ENCODE measurements at regions not wholly inside any gene's neighbourhood (a gene's known extent, or its start where the extent isn't known, plus 50 kb on each side); places are given as distances from the start of the nearest gene placed in this dataset.
"Not testable (repeated sequence)": the region's sequence is repeated elsewhere in the genome, so short reads cannot be mapped to it uniquely, and the experiment has no call there.

- DNase-seq (ENCODE audit: low read depth), result not testable (repeated sequence)
Measured at GRCh38 chr5:11392-11791, 80.6 kb upstream of the PLEKHG4B start.

- DNase-seq (ENCODE audit: low read depth), result peak; percentile 12
Measured at GRCh38 chr5:11898-12297, 80.1 kb upstream of the PLEKHG4B start.

GRCh38 chr5:13234-13633 is 78.7 kb upstream of the PLEKHG4B start:
- no peak for DNase-seq (ENCODE audit: low read depth)

- DNase-seq (ENCODE audit: low read depth), result peak; percentile 32
Measured at GRCh38 chr5:14676-15075, 77.3 kb upstream of the PLEKHG4B start.

GRCh38 chr5:20276-20675 is 71.7 kb upstream of the PLEKHG4B start:
- DNase-seq (ENCODE audit: low read depth), result not testable (repeated sequence)

GRCh38 chr5:21654-22233 is 70.2 kb upstream of the PLEKHG4B start:
- peak; percentile 42 for DNase-seq (ENCODE audit: low read depth)

GRCh38 chr5:23907-24306 is 68.1 kb upstream of the PLEKHG4B start:
- DNase-seq (ENCODE audit: low read depth), result not testable (repeated sequence)

- not testable (repeated sequence) for DNase-seq (ENCODE audit: low read depth)
Measured at GRCh38 chr5:25067-25466, 66.9 kb upstream of the PLEKHG4B start.

GRCh38 chr5:30131-30530 is 61.8 kb upstream of the PLEKHG4B start:
- no peak for DNase-seq (ENCODE audit: low read depth)

GRCh38 chr5:30556-30955 is 61.4 kb upstream of the PLEKHG4B start:
- not testable (repeated sequence) for DNase-seq (ENCODE audit: low read depth)

GRCh38 chr5:32165-32564 is 59.8 kb upstream of the PLEKHG4B start:
- no peak for DNase-seq (ENCODE audit: low read depth)

GRCh38 chr5:35521-35920 is 56.4 kb upstream of the PLEKHG4B start:
- not testable (repeated sequence) for DNase-seq (ENCODE audit: low read depth)

- DNase-seq (ENCODE audit: low read depth), result not testable (repeated sequence)
Measured at GRCh38 chr5:37207-37606, 54.8 kb upstream of the PLEKHG4B start.

GRCh38 chr5:39979-40583 is 51.9 kb upstream of the PLEKHG4B start:
- no peak for DNase-seq (ENCODE audit: low read depth)

All from EH (cell line).